ENCODE measurements at regions not wholly inside any gene's neighbourhood (a gene's known extent, or its start where the extent isn't known, plus 50 kb on each side); places are given as distances from the start of the nearest gene placed in this dataset.

DNA sequence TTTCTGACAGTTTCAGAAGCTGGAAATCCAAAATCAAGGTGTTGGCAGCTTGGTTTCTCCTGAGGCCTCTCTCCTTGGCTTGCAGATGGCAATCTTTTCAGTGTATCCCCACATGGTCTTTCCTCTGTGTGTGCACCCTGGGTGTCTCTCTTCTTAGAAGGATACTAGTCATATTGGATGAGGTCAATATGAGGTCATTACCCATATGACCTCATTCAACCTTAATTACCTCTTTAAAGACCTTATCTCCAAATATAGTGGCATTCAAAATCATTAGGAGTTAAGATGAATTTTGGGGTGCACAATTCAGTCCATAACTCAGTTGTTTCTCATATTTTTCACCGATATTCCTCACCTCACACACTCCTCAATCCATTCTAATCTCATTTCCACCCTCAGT is 92.4 kb upstream of the TGM3 start:
- TF ChIP-seq, protein P1, sequence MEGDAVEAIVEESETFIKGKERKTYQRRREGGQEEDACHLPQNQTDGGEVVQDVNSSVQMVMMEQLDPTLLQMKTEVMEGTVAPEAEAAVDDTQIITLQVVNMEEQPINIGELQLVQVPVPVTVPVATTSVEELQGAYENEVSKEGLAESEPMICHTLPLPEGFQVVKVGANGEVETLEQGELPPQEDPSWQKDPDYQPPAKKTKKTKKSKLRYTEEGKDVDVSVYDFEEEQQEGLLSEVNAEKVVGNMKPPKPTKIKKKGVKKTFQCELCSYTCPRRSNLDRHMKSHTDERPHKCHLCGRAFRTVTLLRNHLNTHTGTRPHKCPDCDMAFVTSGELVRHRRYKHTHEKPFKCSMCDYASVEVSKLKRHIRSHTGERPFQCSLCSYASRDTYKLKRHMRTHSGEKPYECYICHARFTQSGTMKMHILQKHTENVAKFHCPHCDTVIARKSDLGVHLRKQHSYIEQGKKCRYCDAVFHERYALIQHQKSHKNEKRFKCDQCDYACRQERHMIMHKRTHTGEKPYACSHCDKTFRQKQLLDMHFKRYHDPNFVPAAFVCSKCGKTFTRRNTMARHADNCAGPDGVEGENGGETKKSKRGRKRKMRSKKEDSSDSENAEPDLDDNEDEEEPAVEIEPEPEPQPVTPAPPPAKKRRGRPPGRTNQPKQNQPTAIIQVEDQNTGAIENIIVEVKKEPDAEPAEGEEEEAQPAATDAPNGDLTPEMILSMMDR (IDR thresholded peaks at IDR 0.05): no peak
- TF ChIP-seq POLR2A (IDR thresholded peaks at IDR 0.05): no peak

Data from ovary (tissue), 3 donors.